ENCODE measurements at regions not wholly inside any gene's neighbourhood (a gene's known extent, or its start where the extent isn't known, plus 50 kb on each side); places are given as distances from the start of the nearest gene placed in this dataset.
A peak's percentile ranks its signal among the peaks of the same experiment; 100 is the strongest.

DNA sequence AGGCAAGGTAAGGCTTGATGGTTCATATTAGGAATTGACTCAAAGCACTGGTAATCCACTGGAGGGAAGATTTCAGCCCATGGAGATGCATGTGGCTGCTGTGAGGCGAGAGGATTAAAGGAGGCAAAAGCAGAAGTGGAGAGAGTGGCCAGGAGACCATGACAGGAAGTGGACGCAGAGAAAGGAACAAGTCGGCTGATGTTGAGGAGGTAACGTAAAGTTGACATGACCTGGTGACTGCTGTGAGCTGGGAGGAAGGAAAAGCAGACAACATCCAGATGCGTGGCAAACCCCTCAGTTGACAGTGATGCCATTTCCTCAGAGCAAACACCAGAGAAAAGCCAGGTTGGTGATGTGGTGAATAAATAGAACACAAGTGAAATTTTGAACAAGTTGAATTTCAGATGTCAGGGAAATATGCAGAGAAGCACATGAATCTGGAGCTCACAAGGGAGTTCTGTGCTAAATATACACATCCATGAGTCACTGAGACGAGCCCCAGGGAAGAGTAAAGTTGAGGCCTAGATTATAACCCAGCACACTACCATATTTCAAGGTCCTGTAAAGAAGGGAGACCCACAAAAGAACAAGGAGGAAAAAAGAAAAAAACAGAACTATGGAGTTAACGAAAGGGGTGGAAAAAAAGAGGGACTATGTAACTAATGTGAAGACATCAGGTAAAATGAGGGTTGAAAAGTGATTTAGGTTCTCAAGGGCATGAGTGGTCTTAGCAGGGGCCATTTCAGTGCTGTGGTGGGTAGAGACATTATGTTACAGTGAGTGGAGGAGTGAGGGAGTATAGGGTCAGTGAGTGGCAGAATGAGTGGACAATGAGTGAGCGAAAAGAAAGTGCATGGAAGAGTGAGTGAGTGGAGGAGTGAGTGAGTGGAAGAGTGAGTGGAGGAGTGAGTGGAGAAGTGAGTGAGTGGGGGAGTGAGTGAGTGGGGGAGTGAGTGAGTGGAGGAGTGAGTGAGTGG is 61.6 kb upstream of the GZMB start:
- Histone ChIP-seq H3K36me3 (ENCODE audit: insufficient read depth, low read length) (no peaks in the 10 kb centered on the region), H3K27ac (ENCODE audit: low read depth, low read length, poor library complexity, severe bottlenecking) (no peak overlapping the region), H3K4me3 (ENCODE audit: low read depth, low read length, poor library complexity, severe bottlenecking) (no peak overlapping the region), H3K9me3 (ENCODE audit: low read length) (no peaks in the 10 kb centered on the region), H4K20me1 (ENCODE audit: insufficient read depth, low read length) (no peaks in the 10 kb centered on the region), H3K79me2 (ENCODE audit: insufficient read depth, low read depth, low read length) (no peaks in the 10 kb centered on the region), H3K4me2 (ENCODE audit: low read length) (0 out of 2 replicates have a peak overlapping the region, but pooled peaks have one; percentile 8), H2AFZ (ENCODE audit: low read length) (no peak overlapping the region), H3K4me1 (ENCODE audit: insufficient read depth, low read length, poor library complexity, severe bottlenecking) (peaks cover 10% of the 10 kb centered on the region), H3K9me2 (ENCODE audit: insufficient read depth, low read length) (no peaks in the 10 kb centered on the region)
- TF ChIP-seq, protein P1, sequence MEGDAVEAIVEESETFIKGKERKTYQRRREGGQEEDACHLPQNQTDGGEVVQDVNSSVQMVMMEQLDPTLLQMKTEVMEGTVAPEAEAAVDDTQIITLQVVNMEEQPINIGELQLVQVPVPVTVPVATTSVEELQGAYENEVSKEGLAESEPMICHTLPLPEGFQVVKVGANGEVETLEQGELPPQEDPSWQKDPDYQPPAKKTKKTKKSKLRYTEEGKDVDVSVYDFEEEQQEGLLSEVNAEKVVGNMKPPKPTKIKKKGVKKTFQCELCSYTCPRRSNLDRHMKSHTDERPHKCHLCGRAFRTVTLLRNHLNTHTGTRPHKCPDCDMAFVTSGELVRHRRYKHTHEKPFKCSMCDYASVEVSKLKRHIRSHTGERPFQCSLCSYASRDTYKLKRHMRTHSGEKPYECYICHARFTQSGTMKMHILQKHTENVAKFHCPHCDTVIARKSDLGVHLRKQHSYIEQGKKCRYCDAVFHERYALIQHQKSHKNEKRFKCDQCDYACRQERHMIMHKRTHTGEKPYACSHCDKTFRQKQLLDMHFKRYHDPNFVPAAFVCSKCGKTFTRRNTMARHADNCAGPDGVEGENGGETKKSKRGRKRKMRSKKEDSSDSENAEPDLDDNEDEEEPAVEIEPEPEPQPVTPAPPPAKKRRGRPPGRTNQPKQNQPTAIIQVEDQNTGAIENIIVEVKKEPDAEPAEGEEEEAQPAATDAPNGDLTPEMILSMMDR (conservative IDR thresholded peaks at IDR 0.05; ENCODE audit: low read length) = no peak
- TF ChIP-seq EZH2phosphoT487 (IDR thresholded peaks at IDR 0.05; ENCODE audit: borderline replicate concordance, low read depth, low read length) = no peak
- POLR2A ChIA-PET = interaction anchor here (0.6 kb wide), 1 partner anchor 9 kb away, joined by 3 read pairs; no protein-coding TSS in a partner anchor
- intact Hi-C loops (cut with micrococcal nuclease; ENCODE audit: unreplicated experiment) = no loop called here
- DNase-seq (ENCODE audit: low spot score) = peak; percentile 39
- BruUV-seq (replicated peaks) = no TSS peak
- CTCF ChIA-PET (ENCODE audit: unreplicated experiment) = no interaction called here

DNA sequence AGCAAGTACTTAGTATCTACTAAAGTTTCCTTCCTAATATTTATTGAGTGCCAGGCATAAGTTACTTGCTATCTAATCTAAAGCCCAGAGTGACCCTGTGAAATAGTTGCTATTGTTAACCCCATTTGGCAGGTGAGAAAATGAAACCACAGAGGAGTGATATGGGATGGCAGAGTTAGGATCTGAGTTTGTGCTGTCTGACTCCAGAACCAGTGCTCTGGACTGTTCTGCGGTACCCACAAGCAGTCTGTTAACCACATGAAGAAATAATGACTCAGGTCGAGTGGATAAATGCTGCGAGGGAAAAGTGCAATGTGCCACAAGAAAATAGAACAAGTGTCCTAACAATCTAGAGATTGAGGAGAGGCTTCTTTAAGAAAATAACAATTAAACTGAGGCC is 60.7 kb upstream of the GZMB start:
- no peak overlapping the region for H3K4me2 ChIP-seq (ENCODE audit: low read length)
- peaks cover 10% of the 10 kb centered on the region for H3K4me1 ChIP-seq (ENCODE audit: insufficient read depth, low read length, poor library complexity, severe bottlenecking)
- ChIA-PET CTCF (ENCODE audit: unreplicated experiment) (no interaction called here), POLR2A (no interaction called here)
- H2AFZ ChIP-seq (ENCODE audit: low read length) = no peak overlapping the region
- H3K9me2 ChIP-seq (ENCODE audit: insufficient read depth, low read length) = no peaks in the 10 kb centered on the region
- BruUV-seq (replicated peaks) = no TSS peak
- no peaks in the 10 kb centered on the region for H3K79me2 ChIP-seq (ENCODE audit: insufficient read depth, low read depth, low read length)
- no peaks in the 10 kb centered on the region for H3K9me3 ChIP-seq (ENCODE audit: low read length)
- no peaks in the 10 kb centered on the region for H4K20me1 ChIP-seq (ENCODE audit: insufficient read depth, low read length)
- H3K4me3 ChIP-seq (ENCODE audit: low read depth, low read length, poor library complexity, severe bottlenecking) = no peak overlapping the region
- no peaks in the 10 kb centered on the region for H3K36me3 ChIP-seq (ENCODE audit: insufficient read depth, low read length)
- H3K27ac ChIP-seq (ENCODE audit: low read depth, low read length, poor library complexity, severe bottlenecking) = no peak overlapping the region
- DNase-seq (ENCODE audit: low spot score) = no peak
- intact Hi-C loops (cut with micrococcal nuclease; ENCODE audit: unreplicated experiment) = no loop called here
- no peak for TF ChIP-seq EZH2phosphoT487 (IDR thresholded peaks at IDR 0.05; ENCODE audit: borderline replicate concordance, low read depth, low read length)
- TF ChIP-seq, protein P1 (conservative IDR thresholded peaks at IDR 0.05; ENCODE audit: low read length) = no peak

DNA sequence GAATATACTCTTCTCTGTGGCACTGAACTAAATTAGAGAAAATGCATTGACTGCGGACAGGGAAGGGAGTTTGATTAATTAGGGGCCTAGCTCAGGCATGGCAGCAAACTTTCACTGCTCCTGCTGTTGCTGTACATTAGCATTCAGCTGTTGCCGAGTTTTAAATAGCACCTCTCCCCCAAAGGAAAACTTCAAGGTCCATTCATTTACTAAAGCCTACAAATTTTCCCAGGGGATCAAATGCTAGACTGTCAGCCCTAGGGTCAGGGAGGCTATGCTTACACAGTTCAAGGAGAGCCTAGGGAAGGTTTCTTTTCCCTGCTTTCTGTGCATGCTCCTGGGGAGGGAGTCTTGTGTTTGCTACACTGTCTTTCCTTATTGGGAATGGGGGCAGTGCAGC is 60.0 kb upstream of the GZMB start:
- intact Hi-C loops (cut with micrococcal nuclease; ENCODE audit: unreplicated experiment) = no loop called here
- BruUV-seq (replicated peaks) = no TSS peak
- Histone ChIP-seq H3K9me3 (ENCODE audit: low read length) (no peaks in the 10 kb centered on the region), H3K4me2 (ENCODE audit: low read length) (no peak overlapping the region), H3K79me2 (ENCODE audit: insufficient read depth, low read depth, low read length) (no peaks in the 10 kb centered on the region), H3K36me3 (ENCODE audit: insufficient read depth, low read length) (no peaks in the 10 kb centered on the region), H3K4me1 (ENCODE audit: insufficient read depth, low read length, poor library complexity, severe bottlenecking) (peaks cover 10% of the 10 kb centered on the region), H4K20me1 (ENCODE audit: insufficient read depth, low read length) (no peaks in the 10 kb centered on the region), H3K27ac (ENCODE audit: low read depth, low read length, poor library complexity, severe bottlenecking) (no peak overlapping the region), H3K9me2 (ENCODE audit: insufficient read depth, low read length) (no peaks in the 10 kb centered on the region), H2AFZ (ENCODE audit: low read length) (no peak overlapping the region), H3K4me3 (ENCODE audit: low read depth, low read length, poor library complexity, severe bottlenecking) (no peak overlapping the region)
- no peak for TF ChIP-seq EZH2phosphoT487 (IDR thresholded peaks at IDR 0.05; ENCODE audit: borderline replicate concordance, low read depth, low read length)
- no peak for DNase-seq (ENCODE audit: low spot score)
- ChIA-PET POLR2A (no interaction called here), CTCF (ENCODE audit: unreplicated experiment) (no interaction called here)
